Heart left ventricle (tissue), 13 donors: ENCODE measurements at regions not wholly inside any gene's neighbourhood (a gene's known extent, or its start where the extent isn't known, plus 50 kb on each side); places are given as distances from the start of the nearest gene placed in this dataset.

ENCODE experiments used
- POLR2A ChIP-seq, 2 donors: fragments of 450-650 bp; IDR thresholded peaks; one replicate each; pipeline ENCODE4 v1.6.1; 2017; ENCODE audit warnings: antibody characterized with exemption in 2 of 2, mild to moderate bottlenecking in 2 of 2, moderate library complexity in 2 of 2
- TF ChIP-seq, protein P1 (sequence below), 12 donors: fragments of 200-600 bp; sonication (generic) in 4 of 12; IDR thresholded peaks; one replicate each; pipeline versions ENCODE4 v1.5.0 to v1.8.0; 2018 to 2022; ENCODE audit warnings: antibody characterized with exemption in 12 of 12, mild to moderate bottlenecking in 5 of 12
- donor health status: ischemic (EF 13 %, LVEDD 7.1; RV severe dilation, severe dysfunction).
- donor health status: DM: no; HTN: yes; CAD: no.
- donor health status: DM: no; HTN: no; CAD: no.
- donor health status: ischemic (EF 25% LVEDD 6.9; RV normal size, moderate dysfunction).
- donor health status: ischemic (EF 25% LVEDD 5.7; RV mildly dilated, moderate dysfunction).
- donor health status: ischemic (EF 35%, LVEDD 5.7; RV mildly dilated, moderate dysfunction).
- donor health status: nonischemic (EF 11% LVEDD 7.7; RV severe dilation, severe dysfunction).
- donor health status: DM: yes; HTN: yes; CAD: no.
- donor health status: PGD.
- donor health status: ischemic (EF 29% LVEDD 5.4; RV normal size, mild dysfunction).
- donor health status: nonischemic (EF 23%, LVEDD 6.1; RV moderate dilation, normal function).

DNA sequence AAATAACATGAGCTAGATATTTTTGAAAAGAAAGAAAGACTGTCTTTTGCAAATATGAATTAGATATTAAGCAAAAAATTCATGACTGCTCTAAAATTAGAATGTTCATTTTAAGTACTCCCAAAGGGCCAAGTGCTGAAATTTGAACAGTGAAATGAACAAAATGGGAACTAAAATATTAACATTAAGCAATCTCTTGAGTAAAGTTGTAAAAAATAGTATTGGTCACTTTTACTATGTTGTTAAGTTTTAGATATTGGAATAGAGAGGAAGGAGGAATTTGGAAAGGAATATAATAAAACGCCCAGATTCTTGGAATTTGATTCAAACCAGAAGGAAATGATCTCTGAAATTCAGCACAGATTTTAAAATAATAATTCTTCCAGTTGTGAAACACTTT lies 125.9 kb upstream of the ANK2 start:
- TF ChIP-seq, protein P1, sequence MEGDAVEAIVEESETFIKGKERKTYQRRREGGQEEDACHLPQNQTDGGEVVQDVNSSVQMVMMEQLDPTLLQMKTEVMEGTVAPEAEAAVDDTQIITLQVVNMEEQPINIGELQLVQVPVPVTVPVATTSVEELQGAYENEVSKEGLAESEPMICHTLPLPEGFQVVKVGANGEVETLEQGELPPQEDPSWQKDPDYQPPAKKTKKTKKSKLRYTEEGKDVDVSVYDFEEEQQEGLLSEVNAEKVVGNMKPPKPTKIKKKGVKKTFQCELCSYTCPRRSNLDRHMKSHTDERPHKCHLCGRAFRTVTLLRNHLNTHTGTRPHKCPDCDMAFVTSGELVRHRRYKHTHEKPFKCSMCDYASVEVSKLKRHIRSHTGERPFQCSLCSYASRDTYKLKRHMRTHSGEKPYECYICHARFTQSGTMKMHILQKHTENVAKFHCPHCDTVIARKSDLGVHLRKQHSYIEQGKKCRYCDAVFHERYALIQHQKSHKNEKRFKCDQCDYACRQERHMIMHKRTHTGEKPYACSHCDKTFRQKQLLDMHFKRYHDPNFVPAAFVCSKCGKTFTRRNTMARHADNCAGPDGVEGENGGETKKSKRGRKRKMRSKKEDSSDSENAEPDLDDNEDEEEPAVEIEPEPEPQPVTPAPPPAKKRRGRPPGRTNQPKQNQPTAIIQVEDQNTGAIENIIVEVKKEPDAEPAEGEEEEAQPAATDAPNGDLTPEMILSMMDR (IDR thresholded peaks at IDR 0.05) = no peak
- no peak for TF ChIP-seq POLR2A (IDR thresholded peaks at IDR 0.05)
